WTC11 (cell line): ENCODE measurements at regions not wholly inside any gene's neighbourhood (a gene's known extent, or its start where the extent isn't known, plus 50 kb on each side); places are given as distances from the start of the nearest gene placed in this dataset.
A peak's percentile ranks its signal among the peaks of the same experiment; 100 is the strongest.

ENCODE experiments used
- ATAC-seq: fragments of 200-7000 bp; cut with Tn5 transposase; 2 replicates; pipeline ENCODE4 v1.10.0; 2021; ENCODE audit warnings: mild to moderate bottlenecking, moderate library complexity
- CTCF ChIA-PET: fragments of 300-600 bp; sonication (Branson Sonifier 250); formaldehyde crosslinking; loops from one replicate; lab custom pipeline; 2021; ENCODE audit warnings: antibody characterized with exemption; lab: Charles Lee
- POLR2A ChIA-PET: fragments of 350-600 bp; sonication (Branson Sonifier 250); formaldehyde crosslinking; loops from one replicate; lab custom pipeline; 2021; ENCODE audit warnings: antibody characterized with exemption; lab: Charles Lee
- DNase-seq: peaks from one replicate; pipeline ENCODE4 v3.0.0; 2021; ENCODE audit warnings: low spot score
- H3K27ac Mint-ChIP-seq: 2 replicates; pipeline ENCODE4 v1.8.0; 2021; ENCODE audit warnings: mixed read lengths
- H3K27me3 Mint-ChIP-seq: 2 replicates; pipeline ENCODE4 v1.8.0; 2021; ENCODE audit warnings: low read depth, mild to moderate bottlenecking, moderate library complexity, mixed read lengths
- H3K36me3 Mint-ChIP-seq: 2 replicates; pipeline ENCODE4 v1.8.0; 2021; ENCODE audit warnings: mixed read lengths
- H3K4me1 Mint-ChIP-seq: 2 replicates; pipeline ENCODE4 v1.8.0; 2022; ENCODE audit warnings: mixed read lengths
- H3K4me3 Mint-ChIP-seq: 2 replicates; pipeline ENCODE4 v1.8.0; 2021; ENCODE audit warnings: mild to moderate bottlenecking, moderate library complexity, mixed read lengths
- H3K9me3 Mint-ChIP-seq: 2 replicates; pipeline ENCODE4 v1.8.0; 2021; ENCODE audit warnings: mixed read lengths
- CBFB ChIP-seq: sonication (generic); formaldehyde crosslinking; IDR thresholded peaks from 2 replicates; pipeline ENCODE4 v1.8.1; 2022; ENCODE audit warnings: mild to moderate bottlenecking, low read depth, missing genetic modification reagents
- CREB1 ChIP-seq: sonication (generic); formaldehyde crosslinking; IDR thresholded peaks from 2 replicates; pipeline ENCODE4 v1.8.0; 2023; ENCODE audit warnings: mild to moderate bottlenecking, missing genetic modification reagents
- CREM ChIP-seq: sonication (generic); formaldehyde crosslinking; IDR thresholded peaks from 2 replicates; pipeline ENCODE4 v1.8.1; 2022; ENCODE audit warnings: mild to moderate bottlenecking, missing genetic modification reagents, moderate library complexity
- ELF4 ChIP-seq: sonication (generic); formaldehyde crosslinking; IDR thresholded peaks from 2 replicates; pipeline ENCODE4 v1.8.1; 2022; ENCODE audit warnings: low read depth, mild to moderate bottlenecking, moderate library complexity, missing genetic modification reagents
- GRHL2 ChIP-seq: fragments of 250-450 bp; sonication (Bioruptor Pico); IDR thresholded peaks from 2 replicates; pipeline ENCODE4 v1.8.0; 2022; ENCODE audit warnings: mild to moderate bottlenecking, moderate library complexity; ENCODE audit not compliant: insufficient replicate concordance, severe bottlenecking
- HMGA2 ChIP-seq: fragments of 250-450 bp; sonication (Bioruptor Pico); IDR thresholded peaks from 2 replicates; pipeline ENCODE4 v1.4.0; 2021; ENCODE audit warnings: mild to moderate bottlenecking, moderate library complexity
- JUN ChIP-seq: sonication (generic); formaldehyde crosslinking; IDR thresholded peaks from 2 replicates; pipeline ENCODE4 v1.8.0; 2023; ENCODE audit warnings: mild to moderate bottlenecking, missing genetic modification reagents
- MAX ChIP-seq: sonication (generic); formaldehyde crosslinking; IDR thresholded peaks from 2 replicates; pipeline ENCODE4 v1.8.0; 2022; ENCODE audit warnings: mild to moderate bottlenecking, missing genetic modification reagents
- MLX ChIP-seq: sonication (generic); formaldehyde crosslinking; IDR thresholded peaks from 2 replicates; pipeline ENCODE4 v1.8.1; 2023; ENCODE audit warnings: mild to moderate bottlenecking, missing genetic modification reagents, moderate library complexity
- NFATC4 ChIP-seq: fragments of 250-450 bp; sonication (Bioruptor Pico); IDR thresholded peaks from 2 replicates; pipeline ENCODE4 v1.9.0; 2021; ENCODE audit warnings: mild to moderate bottlenecking
- NR1H2 ChIP-seq: sonication (generic); formaldehyde crosslinking; IDR thresholded peaks from 2 replicates; pipeline ENCODE4 v1.9.0; 2021; ENCODE audit warnings: mild to moderate bottlenecking, moderate library complexity, missing genetic modification reagents
- NR3C1 ChIP-seq: sonication (generic); formaldehyde crosslinking; conservative IDR thresholded peaks from 2 replicates; pipeline ENCODE4 v1.8.1; 2023; ENCODE audit warnings: low read depth, mild to moderate bottlenecking, missing genetic modification reagents
- OVOL2 ChIP-seq: fragments of 250-450 bp; sonication (Bioruptor Pico); IDR thresholded peaks from 2 replicates; pipeline ENCODE4 v1.9.0; 2021; ENCODE audit warnings: mild to moderate bottlenecking, borderline replicate concordance
- RORB ChIP-seq: fragments of 250-450 bp; sonication (Bioruptor Pico); IDR thresholded peaks from 2 replicates; pipeline ENCODE4 v1.9.0; 2021; ENCODE audit warnings: mild to moderate bottlenecking
- TCF7 ChIP-seq: sonication (generic); formaldehyde crosslinking; IDR thresholded peaks from 2 replicates; pipeline ENCODE4 v1.8.0; 2022; ENCODE audit warnings: mild to moderate bottlenecking, low read depth, missing genetic modification reagents, moderate library complexity
- ZNF121 ChIP-seq: sonication (generic); formaldehyde crosslinking; IDR thresholded peaks from 2 replicates; pipeline ENCODE4 v1.8.0; 2023; ENCODE audit warnings: missing genetic modification reagents
- ZNF232 ChIP-seq: sonication (generic); formaldehyde crosslinking; IDR thresholded peaks from 2 replicates; pipeline ENCODE4 v1.8.0; 2022; ENCODE audit warnings: mild to moderate bottlenecking, missing genetic modification reagents
- ZNF281 ChIP-seq: sonication (generic); formaldehyde crosslinking; IDR thresholded peaks from 2 replicates; pipeline ENCODE4 v1.8.0; 2023; ENCODE audit warnings: mild to moderate bottlenecking, missing genetic modification reagents
- ZNF423 ChIP-seq: fragments of 250-450 bp; sonication (Bioruptor Pico); IDR thresholded peaks from 2 replicates; pipeline ENCODE4 v2.1.2; 2022; ENCODE audit warnings: mild to moderate bottlenecking, moderate library complexity
- TF ChIP-seq, protein P1 (sequence below): fragments of 250-450 bp; sonication (Bioruptor Pico); IDR thresholded peaks from 2 replicates; pipeline ENCODE4 v1.8.0; 2021; ENCODE audit warnings: mild to moderate bottlenecking
- TF ChIP-seq, protein P2 (sequence below): sonication (generic); formaldehyde crosslinking; IDR thresholded peaks from 2 replicates; pipeline ENCODE4 v1.8.0; 2023; ENCODE audit warnings: missing genetic modification reagents, mild to moderate bottlenecking, borderline replicate concordance
- TF ChIP-seq, protein P3 (sequence below): fragments of 250-450 bp; sonication (Bioruptor Pico); conservative IDR thresholded peaks from 2 replicates; pipeline ENCODE4 v1.9.0; 2021; ENCODE audit warnings: mild to moderate bottlenecking

DNA sequence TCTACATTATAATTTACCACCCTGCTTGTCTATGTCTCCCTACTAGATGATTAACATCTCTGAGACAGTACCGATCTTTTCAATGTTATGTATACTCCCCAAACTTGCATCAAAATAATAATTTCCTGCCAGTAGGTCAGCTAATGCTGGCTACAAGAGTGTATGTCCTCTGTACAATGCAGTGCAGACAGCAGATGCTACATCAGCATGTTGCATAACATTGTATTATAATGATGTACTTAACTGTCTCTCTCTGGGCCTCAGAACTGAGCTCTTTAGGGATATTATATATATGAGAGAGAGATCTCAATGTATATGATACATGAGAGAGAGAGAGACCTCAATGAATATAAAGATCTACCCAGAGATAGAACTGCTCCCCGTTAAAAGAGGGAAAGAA is 456.6 kb downstream of the SHQ1 start:
- H3K27ac Mint-ChIP-seq = no peak overlapping the region
- no peaks in the 10 kb centered on the region for H3K27me3 Mint-ChIP-seq
- DNase-seq (no peak), ATAC-seq (no peak)
- TF ChIP-seq, protein P1, sequence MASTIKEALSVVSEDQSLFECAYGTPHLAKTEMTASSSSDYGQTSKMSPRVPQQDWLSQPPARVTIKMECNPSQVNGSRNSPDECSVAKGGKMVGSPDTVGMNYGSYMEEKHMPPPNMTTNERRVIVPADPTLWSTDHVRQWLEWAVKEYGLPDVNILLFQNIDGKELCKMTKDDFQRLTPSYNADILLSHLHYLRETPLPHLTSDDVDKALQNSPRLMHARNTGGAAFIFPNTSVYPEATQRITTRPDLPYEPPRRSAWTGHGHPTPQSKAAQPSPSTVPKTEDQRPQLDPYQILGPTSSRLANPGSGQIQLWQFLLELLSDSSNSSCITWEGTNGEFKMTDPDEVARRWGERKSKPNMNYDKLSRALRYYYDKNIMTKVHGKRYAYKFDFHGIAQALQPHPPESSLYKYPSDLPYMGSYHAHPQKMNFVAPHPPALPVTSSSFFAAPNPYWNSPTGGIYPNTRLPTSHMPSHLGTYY (CRISPR knock-in tag) = no peak
- TF ChIP-seq CREM (no peak), RORB (CRISPR knock-in tag) (no peak), ELF4 (CRISPR knock-in tag) (no peak), OVOL2 (CRISPR knock-in tag) (no peak), NFATC4 (CRISPR knock-in tag) (no peak), MAX (CRISPR knock-in tag) (no peak), GRHL2 (CRISPR knock-in tag) (no peak), ZNF281 (no peak), HMGA2 (no peak)
- H3K36me3 Mint-ChIP-seq = no peaks in the 10 kb centered on the region
- POLR2A ChIA-PET = no interaction called here
- H3K4me1 Mint-ChIP-seq = peaks cover 46% of the 10 kb centered on the region
- no peaks in the 10 kb centered on the region for H3K9me3 Mint-ChIP-seq
- H3K4me3 Mint-ChIP-seq = no peak overlapping the region
- CTCF ChIA-PET = interaction anchor here (1.0 kb wide), 1 partner anchor 431 kb away, joined by 3 read pairs; no protein-coding TSS in a partner anchor

- H3K36me3 Mint-ChIP-seq = no peaks in the 10 kb centered on the region
- DNase-seq = no peak
- H3K27me3 Mint-ChIP-seq = no peaks in the 10 kb centered on the region
- ATAC-seq = peak; percentile 51
- no peaks in the 10 kb centered on the region for H3K9me3 Mint-ChIP-seq
- CTCF ChIA-PET = no interaction called here
- peaks cover 47% of the 10 kb centered on the region for H3K4me1 Mint-ChIP-seq
- H3K4me3 Mint-ChIP-seq = no peak overlapping the region
- no peak overlapping the region for H3K27ac Mint-ChIP-seq
- POLR2A ChIA-PET = no interaction called here
- TF ChIP-seq CREB1 (CRISPR knock-in tag) = no peak
- TF ChIP-seq ZNF232 (CRISPR knock-in tag) = no peak
- TF ChIP-seq, protein P2, sequence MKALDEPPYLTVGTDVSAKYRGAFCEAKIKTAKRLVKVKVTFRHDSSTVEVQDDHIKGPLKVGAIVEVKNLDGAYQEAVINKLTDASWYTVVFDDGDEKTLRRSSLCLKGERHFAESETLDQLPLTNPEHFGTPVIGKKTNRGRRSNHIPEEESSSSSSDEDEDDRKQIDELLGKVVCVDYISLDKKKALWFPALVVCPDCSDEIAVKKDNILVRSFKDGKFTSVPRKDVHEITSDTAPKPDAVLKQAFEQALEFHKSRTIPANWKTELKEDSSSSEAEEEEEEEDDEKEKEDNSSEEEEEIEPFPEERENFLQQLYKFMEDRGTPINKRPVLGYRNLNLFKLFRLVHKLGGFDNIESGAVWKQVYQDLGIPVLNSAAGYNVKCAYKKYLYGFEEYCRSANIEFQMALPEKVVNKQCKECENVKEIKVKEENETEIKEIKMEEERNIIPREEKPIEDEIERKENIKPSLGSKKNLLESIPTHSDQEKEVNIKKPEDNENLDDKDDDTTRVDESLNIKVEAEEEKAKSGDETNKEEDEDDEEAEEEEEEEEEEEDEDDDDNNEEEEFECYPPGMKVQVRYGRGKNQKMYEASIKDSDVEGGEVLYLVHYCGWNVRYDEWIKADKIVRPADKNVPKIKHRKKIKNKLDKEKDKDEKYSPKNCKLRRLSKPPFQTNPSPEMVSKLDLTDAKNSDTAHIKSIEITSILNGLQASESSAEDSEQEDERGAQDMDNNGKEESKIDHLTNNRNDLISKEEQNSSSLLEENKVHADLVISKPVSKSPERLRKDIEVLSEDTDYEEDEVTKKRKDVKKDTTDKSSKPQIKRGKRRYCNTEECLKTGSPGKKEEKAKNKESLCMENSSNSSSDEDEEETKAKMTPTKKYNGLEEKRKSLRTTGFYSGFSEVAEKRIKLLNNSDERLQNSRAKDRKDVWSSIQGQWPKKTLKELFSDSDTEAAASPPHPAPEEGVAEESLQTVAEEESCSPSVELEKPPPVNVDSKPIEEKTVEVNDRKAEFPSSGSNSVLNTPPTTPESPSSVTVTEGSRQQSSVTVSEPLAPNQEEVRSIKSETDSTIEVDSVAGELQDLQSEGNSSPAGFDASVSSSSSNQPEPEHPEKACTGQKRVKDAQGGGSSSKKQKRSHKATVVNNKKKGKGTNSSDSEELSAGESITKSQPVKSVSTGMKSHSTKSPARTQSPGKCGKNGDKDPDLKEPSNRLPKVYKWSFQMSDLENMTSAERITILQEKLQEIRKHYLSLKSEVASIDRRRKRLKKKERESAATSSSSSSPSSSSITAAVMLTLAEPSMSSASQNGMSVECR (CRISPR knock-in tag) = no peak
- no peak for TF ChIP-seq TCF7 (CRISPR knock-in tag)
- TF ChIP-seq ZNF121 = no peak
- no peak for TF ChIP-seq ZNF423 (CRISPR knock-in tag)
- TF ChIP-seq JUN (CRISPR knock-in tag) = no peak
- TF ChIP-seq CBFB (CRISPR knock-in tag) = no peak
- TF ChIP-seq NR1H2 (CRISPR knock-in tag) = no peak
- TF ChIP-seq NR3C1 = no peak
- TF ChIP-seq MLX = no peak
- TF ChIP-seq, protein P3, sequence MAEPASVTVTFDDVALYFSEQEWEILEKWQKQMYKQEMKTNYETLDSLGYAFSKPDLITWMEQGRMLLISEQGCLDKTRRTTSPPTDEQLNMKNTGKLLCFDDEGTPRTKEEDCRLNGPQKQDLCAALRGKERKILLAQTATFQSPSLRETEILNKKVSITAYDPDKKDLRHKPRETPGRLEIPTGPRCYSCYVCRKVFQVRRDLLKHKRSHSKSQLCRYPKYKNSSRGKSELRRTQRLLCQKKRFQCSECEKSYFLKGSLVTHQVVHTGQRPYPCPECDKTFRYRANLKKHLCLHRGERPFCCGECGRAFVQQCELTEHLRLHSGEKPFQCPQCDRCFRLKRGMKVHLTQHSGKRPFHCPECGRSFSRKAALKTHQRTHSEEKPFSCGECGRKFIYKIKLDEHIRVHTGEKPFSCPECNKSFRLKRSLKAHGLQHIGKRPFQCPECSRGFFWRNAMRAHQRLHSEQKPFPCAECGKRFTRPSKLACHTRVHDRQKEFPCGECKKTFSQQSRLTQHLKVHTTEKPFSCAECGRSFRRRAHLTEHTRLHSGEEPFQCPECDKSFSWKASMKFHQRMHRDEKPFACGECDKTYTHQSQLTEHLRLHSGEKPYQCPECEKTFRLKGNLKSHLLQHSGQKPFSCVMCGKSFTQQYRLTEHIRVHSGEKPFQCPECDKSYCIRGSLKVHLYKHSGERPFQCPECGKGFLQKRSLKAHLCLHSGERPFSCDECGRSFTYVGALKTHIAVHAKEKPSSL = no peak
- no peak for TF ChIP-seq GRHL2 (CRISPR knock-in tag)
- no peak for TF ChIP-seq MAX (CRISPR knock-in tag)
- TF ChIP-seq RORB (CRISPR knock-in tag) = no peak
Observed at GRCh38 chr3:72390841-72391240, 457.4 kb downstream of the SHQ1 start.
